EH (cell line): ENCODE measurements at regions not wholly inside any gene's neighbourhood (a gene's known extent, or its start where the extent isn't known, plus 50 kb on each side); places are given as distances from the start of the nearest gene placed in this dataset.

Experiments
- DNase-seq: peaks from one replicate; pipeline ENCODE4 v3.0.0-alpha.2; 2015; ENCODE audit warnings: low read depth

DNA sequence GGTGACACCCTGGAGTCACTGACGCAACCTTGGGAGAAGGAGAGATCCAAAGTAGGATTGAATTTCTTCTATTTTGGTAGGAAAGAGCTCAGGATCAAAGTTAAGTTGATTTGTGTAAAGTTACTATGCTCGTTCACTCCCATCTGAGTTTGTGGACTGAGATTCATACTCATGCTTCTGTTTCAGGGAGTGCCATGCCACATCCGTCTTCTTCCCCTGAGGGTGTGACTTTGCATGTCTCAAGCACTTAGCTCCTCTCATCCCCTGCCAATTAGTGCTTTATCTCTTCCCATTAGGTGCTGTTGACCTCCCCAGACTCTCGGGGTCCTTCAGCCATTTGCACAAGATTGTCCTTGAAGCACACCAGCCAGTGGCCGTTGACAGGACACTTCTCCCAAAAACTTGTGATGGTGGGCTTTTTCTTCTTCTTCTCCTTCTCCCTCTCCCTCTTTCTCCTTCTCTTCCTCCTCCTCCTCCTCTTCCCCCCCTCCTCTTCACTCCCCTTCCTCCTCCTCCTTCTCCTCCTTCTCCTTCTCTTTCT is 232.2 kb upstream of the KLF4 start:
- no peak for DNase-seq

DNA sequence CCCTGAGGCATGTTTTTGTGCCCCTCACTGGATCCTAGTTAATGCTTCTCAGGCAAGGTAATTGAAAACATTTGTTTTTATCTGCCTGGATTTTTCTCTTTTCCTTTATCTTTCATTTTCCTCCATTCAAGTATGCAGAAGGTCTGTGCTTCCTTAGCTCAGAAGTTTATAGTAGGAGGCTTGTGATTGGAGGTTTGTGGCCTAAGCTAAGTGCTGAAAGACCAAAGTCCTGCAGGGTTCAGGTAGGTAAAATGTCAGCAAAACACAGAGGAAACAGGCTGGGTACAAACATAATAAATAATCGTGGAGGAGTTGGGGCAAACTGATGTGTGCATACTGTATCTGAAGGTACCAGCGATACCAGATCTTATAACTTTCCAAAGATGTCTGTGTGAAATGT is 230.9 kb upstream of the KLF4 start:
- no peak for DNase-seq

DNA sequence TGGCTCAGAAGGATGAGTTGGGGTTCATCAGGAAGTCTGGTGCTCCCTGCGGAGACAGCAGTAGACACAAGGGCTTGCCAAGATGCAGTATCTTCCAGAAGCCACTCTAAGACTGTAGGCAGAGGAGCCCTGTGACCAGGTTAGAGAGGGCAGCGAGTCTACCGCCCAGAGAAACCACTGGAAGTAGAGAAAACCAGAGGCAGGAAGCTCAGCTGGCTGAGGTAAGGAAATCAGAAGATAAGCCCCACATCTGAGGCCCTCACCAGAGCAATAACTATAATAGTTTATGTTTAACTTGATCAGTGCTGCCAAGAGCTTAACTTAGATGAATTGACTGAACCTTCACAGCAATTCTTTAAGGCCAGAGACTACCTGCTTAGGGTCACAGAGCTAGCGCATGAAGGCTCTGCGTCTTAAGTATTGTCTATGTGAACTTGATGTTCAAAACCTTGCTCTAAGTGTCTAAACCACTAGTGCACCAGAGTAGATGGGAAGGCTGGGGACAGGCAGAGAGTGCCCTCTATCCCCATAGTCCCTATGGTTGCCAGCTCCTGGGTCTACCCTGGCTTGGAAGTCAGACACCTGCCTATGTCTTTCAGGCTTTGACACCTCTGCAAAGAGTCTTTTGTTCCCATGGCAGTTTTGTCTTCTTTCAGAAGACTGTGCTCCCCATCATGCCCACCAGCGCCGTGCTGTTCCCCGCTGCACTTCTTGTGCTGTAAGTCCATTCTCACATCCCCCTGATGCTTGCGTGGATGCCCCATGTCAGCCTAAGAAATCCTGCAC is 228.2 kb upstream of the KLF4 start:
- no peak for DNase-seq

DNA sequence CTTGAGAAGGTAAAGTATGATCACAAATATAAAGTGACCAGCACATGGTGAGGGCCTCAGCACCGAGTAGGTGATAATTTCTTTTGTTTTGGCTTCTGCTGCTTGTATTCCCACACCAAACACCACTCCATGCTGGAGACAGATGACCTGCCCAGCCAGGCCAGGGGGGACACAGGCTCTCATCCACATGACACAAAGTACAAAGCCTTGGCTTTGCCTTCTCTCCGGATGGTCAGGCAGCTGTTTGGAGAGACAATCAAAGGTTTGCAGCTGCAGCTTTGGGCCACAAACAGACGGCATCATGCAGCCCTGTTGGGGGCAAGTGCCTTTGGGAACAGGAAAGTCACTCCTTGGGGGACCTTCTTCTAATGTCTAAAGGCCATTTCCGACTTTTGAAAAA is 226.2 kb upstream of the KLF4 start:
- no peak for DNase-seq

DNA sequence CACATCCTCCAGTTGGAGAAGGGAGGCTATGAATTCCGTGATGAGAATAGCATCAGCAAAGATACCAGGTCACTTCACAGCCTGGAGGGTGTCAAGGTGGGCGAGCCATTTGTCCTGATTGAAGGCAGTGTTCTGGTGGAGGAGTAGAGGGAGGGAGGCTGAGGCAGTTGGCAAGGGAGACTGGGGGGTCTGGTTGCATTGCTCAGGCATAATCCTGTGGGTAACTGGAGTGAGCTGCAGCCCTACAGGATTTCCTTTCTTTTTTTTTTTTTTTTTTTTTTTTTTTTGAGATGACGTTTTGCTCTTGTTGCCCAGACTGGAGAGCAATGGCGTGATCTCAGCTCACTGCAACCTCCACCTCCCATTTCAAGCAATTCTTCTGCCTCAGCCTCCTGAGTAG is 223.9 kb upstream of the KLF4 start:
- DNase-seq = no peak

DNA sequence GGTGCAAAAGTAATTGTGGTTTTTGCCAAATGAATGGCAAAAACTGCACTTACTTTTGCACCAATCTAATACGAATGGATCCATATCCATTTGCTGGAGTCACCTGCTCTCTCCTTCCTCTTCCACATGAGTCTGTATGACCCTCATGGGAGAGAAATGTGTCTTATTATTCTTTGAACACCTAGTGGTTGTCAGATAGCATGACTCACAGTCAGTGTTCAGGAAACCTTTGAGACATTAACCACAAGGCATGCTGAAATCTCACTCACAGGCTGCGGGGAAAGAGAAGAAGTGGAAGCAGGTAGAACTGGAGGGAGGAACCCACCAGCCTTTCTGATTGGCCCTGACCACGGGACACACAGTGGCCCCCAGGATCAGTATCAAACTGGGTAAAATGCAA is 222.8 kb upstream of the KLF4 start:
- DNase-seq = peak; percentile 45

DNA sequence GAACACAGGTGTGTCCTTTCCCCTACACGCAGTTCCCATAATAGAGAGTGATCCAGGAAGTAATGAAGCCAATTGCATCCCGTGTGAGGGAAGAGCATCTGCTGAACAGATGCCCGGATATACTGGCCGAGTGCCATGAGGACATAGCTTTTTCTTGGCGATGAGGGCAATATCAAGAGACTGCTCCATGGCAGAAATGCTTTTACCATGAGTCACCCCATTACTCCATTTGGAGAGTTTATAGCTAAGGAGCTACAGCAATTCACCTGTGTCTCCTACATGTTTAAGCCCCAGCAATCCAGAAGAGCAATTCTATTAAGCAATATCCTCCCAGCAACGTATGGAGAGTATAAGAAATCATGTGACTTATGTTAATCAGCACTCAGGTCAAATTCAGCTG is 222.0 kb upstream of the KLF4 start:
- peak; percentile 93 for DNase-seq

DNA sequence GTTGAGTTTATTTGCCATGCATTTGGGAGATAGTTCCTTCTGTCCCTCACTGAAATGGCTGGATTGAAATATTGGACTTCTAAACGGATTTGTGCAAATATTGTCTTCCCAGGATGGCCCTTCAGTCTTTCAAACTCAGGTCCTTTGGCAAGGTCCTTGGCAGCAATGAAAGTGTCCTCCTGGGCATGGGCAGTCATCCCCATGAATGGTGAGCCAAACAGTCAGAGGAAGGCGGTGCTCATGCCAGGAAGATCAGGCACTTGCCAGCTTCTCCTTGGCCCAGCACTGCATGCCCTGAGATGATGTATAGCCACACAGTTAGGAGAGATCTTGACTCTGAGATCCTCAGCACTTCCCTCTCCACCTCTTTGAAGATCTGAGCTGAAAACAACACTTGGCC is 221.4 kb upstream of the KLF4 start:
- no peak for DNase-seq

DNA sequence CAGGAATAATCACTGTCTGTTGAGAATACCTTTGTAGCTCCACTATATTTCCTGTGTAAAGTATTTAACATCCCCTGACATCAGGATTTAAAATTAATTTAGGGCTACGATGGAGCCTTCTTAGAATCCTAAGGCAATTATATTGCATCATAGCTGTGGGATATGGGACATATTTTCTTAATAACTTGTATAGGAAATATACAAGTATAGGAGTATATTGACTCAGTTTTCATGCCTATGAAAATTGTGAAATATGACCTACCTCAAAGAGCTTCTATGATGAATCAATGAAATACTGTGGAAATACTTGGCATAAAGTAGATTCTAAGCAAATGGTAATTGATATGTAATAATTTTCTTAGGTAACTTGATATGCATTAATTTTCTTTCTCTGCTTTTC is 221.0 kb upstream of the KLF4 start:
- no peak for DNase-seq

DNA sequence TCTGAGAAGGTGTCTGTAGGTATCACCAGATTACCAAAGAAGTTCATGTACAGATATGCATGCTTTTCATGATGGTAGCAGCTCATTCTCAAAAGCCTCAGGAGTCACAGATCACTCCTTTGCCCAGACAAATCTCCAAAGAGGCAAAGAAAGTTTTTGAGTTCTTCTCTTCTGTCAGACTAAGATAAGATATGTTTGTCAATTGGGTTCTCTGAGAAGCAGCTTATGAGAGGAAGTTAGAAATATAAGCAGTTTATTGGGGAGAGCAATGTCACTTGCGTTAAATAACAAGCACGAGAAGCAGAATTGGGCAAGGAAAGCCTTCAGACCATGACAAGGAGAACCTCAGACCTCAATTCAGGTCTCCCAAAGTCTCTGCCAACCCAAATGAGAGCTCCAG is 219.2 kb upstream of the KLF4 start:
- no peak for DNase-seq

DNA sequence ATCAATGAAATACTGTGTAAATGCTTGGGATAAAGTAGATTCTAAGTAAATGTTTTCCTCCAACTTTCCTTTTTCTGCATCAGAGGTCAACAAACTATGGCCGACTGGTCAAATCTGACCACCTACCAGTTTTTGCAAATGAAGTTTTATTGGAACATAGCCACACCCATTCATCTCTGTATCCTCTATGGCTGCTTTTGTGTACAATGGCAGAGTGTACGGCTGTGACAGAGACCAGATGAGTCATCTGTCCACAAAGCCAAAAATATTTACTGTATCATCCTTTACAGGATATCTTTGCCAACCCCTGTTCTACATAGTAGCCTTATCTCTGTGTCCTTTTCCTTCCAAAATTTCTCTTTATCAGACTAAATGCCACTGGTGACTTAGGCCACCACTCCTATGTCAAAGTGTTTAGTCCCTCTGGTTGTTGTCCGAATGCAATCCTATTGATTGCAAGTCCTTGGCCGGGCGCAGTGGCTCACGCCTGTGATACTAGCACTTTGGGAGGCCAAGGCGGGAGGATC is 218.4 kb upstream of the KLF4 start:
- DNase-seq = peak; percentile 88

DNA sequence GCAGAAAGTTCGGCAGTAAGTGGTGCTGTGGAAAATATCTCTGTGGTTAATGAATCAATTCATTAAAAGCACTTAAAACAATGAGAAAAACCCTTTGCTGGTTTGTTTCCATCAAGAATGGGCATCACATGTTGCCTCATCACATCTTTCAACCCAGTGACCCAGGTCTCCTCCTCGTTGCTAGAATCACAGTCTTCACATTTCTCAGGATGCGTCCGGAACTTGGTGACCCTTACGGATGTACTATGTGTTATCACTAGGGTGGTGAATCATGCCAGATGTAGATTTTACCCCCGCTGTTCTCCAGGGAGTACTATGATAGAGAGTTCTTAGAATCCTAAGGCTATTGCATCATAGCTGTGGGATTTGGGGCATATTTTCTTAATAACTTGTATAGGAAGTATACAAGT is 217.9 kb upstream of the KLF4 start:
- peak; percentile 95 for DNase-seq

DNA sequence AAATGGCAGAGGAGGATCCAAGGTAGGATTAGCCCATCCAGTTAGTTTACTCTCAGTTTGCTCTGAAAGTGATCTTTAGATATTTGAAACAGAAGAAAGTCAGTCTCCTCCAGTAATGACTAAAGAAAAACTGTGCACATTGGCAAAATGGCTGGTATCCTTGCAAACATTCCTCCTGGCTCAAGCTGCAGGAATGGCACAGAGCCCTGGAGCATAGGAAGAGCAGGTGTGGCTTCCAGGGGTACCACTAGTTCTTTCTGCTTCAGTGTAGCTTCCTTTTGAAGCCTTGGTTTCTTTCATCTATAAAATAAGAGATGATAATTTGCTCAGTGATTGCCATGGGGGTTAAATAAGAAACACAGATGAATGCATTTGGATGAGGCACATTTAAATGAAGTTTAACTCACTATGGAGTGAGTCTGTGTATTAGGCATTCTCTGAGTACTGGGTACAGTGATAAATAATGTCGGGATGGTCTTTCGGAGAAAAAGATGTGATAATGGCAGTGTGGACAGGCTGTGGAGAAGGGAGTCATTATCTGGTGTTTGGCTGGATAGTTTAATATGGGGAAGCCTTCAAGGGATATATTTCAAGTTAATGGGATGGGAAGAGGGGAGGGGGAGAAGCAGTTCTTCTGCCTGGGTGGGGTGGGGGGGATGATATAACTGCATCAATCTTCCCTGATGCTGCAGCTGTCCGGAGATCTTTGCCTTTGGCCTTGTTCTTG is 217.3 kb upstream of the KLF4 start:
- DNase-seq = no peak

DNA sequence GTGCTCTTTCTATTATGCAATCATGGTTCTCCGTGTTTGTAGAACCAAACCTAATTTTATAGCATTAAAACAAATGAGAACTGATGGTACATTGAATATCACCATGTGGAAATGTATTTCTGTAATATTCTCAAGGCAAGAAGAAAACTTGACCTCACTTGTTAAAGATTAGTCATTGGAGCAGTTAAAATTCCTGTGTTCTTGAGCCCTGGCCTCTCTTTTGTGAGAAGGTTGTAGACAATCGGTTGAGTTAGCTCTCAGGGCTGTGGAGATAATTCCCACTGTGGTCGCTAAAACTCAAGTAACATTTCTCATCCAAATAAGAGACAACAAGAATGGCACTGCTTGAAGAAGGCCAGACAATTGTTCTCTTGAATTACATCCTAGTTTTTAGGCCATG is 216.0 kb upstream of the KLF4 start:
- DNase-seq = peak; percentile 31

DNA sequence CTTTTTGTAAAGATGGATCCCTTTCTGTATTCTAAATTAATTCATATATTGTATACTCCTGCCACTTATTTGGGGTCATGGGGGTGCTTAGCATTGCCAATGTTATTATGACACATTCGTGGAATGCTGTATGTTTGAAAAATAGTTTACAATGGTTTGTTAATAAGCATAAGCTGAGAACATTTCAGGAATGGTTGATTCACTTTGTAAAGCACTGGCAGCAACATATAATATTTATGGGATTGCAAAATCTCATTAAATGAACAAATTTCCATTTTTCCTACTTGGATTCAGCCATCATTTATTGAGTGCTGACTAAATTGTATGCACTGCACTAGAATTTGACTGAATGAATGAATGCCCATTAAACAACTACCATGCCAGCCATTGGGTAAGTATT is 215.2 kb upstream of the KLF4 start:
- peak; percentile 15 for DNase-seq

DNA sequence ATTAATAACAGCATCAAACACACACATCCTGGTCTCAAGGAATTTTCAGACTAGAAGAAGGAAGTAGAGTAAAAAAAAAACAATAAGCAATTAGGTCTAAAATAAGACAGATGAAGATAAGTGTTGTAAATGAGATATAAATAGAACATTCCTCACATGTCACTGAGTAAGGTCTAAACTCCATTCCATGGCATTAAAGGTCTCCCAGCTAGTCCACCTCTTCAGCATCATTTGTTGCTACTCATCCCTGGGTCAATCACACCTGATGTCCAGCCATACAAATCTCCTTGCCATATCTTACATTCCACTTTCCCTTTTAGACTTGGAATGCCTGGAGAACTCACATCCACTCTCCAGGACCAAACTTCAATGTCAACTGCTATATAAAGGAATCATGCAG is 214.1 kb upstream of the KLF4 start:
- peak; percentile 35 for DNase-seq

DNA sequence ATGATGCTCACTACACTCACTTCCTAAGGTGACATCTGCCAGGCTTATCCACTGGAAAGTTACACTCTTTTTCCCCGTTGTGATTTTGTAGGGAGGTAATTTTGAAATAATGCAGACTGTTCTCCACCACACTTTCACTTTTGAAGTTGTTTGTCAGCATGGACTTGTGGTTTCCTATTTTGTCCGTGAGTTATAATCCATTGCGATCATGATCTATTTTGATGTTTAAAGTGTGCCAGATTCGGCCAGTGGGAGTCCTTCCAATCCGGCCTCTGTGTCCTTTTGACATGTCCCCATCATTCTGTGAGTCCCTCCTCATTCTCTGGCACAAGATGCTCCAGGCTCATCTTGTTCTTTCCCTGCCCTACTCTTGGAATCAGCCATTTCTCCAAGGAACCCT is 211.3 kb upstream of the KLF4 start:
- no peak for DNase-seq

DNA sequence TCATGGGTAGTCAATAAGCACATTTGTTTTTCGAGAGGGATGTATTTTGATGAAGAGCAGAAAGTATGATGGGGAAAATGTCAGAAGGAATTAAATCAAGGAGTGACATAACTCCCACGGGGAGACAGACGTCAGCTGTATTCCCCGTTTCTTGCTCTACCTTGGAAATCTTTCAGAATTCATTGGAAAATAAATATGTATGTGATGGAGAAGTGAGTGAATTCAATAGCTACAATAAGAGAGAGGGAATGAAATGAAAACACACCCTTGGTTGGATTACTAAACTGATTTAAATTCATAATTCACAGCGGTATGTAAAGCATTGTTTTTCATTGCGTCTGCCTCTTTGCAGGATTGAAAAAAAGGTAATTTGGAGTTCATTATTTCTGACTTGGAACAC is 209.7 kb upstream of the KLF4 start:
- no peak for DNase-seq

DNA sequence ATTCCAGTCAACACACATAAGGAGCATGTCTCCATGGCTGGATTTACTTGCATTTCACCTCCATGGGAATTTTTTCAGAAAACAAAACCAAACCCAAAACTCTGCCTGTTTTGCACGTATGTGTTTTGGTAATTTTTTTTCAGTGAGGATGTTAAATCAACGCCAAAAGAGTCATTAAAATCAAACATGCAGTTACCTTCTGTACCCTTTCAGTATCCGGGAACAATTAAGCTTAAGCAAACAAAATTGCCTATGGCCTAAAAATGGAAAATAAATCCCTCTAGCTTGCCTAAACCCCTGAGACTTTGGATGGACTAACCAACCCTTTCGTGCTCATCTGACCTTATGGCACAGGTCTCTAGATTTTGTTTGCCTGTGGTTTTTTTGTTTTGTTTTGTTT is 209.2 kb upstream of the KLF4 start:
- no peak for DNase-seq

DNA sequence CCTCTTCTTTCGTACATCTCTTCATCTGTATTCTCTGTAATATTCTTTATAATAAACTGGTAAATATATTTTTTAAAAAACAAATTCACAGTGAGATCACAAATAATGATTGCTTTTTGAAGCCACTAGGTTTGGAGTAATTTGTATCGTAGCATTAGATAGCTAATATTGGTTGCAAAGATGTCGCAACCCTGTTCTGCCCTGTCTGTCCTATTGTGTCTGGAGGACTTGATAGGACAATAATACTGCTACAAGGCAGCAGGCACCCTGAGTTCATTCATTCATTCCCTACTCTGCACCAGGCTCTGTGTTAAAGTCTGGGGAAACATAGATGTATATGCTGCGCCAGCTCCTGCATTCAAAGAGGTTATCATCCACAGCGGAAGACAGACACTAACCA is 206.7 kb upstream of the KLF4 start:
- DNase-seq = no peak

DNA sequence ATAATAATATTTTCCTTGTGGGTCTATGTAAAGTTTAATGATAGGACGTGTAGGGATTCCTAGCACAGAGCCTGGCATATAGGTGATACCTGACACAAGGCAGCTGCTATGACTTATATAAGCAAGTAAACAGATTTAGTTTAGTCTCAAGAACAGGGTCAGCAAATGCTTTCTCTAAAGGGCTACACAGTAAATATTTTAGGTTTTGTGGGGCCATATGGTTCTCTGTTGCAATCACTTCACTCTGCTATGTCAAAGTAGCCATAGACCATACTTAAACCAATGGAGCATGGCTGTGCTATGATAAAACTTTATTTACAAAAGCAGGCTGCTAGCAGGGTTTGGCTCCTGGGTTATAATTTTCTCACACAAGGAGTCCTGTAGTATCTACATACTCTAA is 204.8 kb upstream of the KLF4 start:
- DNase-seq = no peak

DNA sequence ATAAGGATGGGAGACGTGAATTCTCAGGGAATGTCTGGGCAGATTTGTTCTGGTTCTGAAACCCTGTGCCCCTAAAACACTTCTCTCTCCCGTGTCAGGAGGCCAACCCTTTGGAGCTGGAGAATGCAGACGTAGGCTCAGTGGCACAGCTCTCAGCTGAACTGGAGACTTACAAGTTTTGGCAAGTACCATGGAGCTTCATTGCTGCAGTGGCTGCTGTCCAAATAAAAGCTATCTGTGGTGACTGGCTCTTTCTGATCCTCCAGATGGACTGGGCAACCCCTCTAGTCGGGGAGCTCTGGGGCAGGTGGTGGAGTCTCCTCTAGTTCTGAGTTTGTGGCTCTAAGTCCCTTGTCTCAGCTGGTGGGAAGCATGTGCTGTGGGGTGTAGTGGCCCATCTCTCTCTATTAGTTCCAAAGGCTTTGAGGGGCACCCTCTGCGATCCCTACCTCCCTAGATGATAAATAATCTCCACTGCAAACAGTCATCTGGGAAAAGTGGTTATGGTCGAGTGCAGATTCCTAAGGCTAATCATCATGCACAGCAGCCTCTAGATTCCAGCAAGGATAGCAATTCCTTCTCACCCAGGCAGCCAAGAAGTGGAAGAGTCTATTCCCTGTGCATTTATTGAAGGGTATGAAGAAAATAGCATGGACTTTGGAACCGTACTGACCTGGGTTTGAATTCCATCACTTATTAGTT is 204.2 kb upstream of the KLF4 start:
- DNase-seq = peak; percentile 44

DNA sequence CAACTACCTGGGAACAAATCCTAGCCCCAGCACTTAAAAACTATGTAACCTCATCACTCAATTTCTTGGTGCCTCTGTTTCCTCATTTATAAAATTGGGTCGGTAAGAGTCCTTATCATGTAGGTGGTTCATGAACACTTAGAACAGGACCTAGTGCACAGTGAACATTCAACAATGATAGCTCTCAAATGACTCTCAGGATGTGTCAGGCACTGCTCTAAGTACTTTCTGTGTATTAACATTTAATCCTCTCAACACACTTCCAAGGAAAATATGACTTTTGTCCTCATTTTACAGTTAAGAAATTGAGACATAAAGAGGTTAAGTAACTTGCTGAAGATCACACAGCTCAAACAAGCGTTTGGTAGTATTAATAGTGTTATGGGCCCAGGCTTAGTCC is 202.1 kb upstream of the KLF4 start:
- no peak for DNase-seq
